NCI-H2196 (cell line): ENCODE measurements at regions not wholly inside any gene's neighbourhood (a gene's known extent, or its start where the extent isn't known, plus 50 kb on each side); places are given as distances from the start of the nearest gene placed in this dataset.

Source experiments
- DNase-seq: peaks from one replicate; lab custom pipeline; 2025; ENCODE audit not compliant: unreplicated experiment; lab: John Stamatoyannopoulos, UW

DNA sequence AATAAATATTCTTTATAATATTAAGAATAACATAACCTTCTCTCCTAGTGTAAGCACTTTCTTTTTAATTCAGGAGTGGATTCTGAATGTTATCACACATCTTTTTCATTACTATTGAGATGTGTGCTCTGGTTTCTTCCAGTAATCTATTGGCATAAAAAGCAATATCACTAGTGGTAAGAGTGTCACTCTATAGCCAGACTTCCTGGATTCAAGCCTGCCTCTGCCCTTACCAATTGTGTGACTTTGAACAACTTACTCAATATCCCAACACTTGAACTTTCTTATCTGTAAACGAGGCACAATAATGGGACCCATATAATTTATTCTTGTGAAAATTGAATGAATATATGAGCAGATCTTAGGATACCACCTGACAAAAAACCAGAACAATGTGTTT, 71.0 kb downstream of the SEM1 start:
- DNase-seq: no peak

DNA sequence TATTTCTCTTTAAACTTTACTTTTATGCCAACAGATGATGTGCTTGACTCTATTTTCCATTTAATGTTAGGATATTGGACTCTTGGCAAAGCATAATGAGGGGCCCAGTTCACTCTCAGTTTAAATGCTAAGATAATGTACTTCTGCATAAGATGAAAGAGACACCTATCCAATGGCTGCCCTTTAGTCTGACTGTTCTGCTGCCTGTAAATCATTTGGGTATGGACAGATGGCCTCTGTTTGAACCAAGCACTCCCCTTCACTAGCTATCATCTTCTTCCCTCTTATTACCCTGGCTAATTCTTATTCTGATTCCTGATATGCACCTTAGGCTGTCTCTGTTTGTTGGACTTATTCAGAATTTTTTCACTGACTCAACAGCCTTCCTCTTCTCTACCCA, 72.1 kb downstream of the SEM1 start:
- DNase-seq: no peak

DNA sequence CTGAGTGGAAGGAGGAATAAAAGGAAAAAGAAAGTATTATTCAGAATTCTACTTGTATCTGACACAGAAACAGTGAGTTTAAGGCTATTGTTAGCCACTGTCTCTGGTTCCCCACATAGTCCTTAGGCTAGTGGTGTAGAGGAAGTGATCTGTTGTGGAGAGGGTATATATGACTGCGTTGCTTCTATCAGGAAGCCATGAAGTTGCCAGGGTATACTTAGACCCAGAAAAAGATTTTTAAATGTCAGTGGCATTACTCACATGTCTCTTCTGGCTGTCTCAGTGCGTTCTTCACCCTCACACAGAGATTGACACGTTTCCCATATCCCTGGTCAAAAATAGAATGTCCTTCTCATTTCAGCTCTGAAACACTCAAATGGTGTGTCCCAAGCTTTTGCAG, 72.7 kb downstream of the SEM1 start:
- DNase-seq: no peak

DNA sequence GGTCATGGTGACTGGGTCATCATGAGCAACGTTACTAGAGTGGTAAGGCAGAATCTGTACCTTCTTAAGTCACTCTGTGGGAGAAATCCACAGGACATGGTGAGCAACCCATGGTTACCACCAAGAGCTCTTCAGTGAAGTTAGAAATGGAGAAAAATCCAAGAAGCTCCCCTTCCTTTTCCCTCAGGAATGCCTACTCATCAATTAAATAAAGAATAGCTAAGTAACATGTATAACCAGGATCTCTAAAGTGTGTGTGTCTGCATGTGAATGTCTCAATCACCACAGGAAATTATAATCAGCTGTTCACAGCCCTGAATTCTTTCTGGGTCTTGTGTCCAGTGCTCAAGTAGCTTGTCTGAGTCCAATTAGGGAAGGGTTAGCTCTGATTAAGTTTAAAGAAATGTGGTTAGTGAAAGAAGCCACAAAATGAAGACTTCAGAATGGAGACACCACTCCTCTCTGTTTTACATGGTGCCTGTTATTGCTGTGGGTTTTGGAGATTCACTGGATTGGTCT, 73.2 kb downstream of the SEM1 start:
- DNase-seq: no peak

DNA sequence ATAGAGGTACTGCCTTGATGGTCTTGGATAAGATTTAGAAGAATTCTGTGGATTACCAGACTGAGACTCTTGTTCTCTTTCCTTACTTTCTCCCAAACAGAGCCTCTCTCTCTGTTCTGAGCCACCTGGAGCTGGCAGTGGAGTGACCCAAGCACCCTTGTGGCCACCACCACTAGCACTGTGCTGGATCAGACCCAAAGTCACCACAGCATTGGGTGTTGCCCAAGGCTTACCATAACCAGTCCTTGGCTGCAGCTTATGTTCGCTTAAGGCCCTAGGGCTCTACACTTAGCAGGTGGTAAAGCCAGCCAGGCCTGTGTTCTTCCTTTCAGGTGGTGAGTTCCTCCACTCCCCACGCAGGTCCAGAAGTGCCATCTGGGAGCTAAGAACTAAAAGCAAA, 79.8 kb downstream of the SEM1 start:
- no peak for DNase-seq

DNA sequence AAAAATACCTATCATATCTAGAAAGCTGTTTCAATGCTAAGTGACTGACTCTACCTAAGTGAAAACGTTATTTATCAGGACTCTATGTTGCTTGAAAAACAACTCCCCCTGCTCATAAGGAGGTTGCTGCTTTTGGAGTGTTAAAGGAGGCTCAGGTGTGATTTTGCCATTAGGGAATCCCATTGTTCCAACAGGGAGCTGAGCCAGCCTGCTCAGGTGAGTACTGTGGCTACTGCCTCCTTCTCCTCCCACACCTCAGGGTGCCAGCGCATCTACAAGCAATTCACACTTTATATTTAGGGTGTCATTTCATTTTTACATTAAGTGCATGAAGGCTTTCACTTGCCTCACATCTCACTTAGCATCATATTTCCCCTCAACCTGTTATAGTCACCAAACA, 84.7 kb downstream of the SEM1 start:
- DNase-seq: no peak

DNA sequence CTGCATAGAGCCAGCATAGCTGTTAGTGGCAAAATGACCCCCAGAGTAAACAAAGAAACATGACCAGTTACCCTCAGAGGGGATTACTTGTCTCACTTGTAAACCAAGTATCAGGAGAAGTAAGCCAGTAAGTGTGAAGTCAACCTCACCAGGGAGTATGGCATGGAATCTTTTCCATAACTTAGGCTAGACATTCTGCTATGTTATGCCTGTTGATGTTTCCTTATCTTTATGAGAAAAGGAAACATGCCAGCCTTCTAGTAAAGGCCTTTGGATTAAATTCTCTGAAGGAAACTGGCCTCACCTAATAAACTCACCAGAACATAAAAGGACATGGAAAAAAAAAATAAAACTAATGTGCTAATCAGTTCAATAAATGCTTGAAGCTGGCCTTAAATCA, 87.7 kb downstream of the SEM1 start:
- no peak for DNase-seq

DNA sequence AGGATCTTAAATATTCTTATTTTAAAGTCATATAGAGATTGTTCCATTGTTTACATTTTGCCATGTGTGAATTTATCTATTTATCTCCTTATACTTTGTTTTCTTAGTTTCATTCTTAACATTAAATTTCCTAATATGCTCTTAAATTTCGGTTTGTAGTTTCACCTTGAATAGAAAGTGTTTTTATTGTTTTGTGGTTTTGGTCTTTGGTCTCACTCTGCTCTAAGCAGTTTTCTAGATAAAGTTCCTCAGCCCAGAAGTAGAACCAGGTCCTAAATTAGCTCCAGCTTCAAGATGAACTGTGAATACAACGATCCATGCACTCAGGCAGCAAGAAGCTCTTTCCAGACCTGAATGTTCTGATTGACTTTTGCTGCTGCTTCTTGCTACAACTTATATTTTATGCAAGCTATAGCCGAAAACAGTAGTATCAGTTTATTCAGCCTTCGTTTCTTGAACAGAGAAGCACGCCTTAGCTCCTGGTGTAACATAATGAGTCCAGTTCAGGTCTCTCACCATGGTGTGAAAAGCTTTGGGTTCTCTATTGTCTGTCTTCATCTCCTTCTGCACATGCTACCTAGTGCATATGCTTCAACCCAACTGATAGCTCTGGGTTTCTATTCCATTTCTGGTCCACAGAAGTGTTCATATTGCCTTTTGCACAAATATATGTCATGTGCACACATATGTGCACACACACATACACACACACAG, 95.3 kb downstream of the SEM1 start:
- no peak for DNase-seq

DNA sequence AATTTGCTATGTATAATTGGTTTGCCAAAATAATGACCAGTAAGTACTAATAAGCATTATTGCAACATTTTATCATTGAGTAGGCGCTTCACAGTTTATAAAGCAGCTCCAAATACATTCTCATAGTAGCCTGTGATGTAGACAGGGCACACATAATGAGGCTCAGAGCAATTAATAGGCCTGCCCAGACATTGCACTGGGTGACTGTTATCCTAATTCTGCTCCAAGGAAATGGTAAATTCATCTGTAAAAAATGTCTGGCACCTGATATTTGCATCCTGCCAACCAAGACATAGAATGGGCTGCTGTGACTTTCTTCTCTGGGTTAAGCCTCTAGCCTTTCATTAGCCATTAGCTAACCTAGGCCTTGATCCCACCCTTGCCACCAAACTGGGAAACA, 97.6 kb downstream of the SEM1 start:
- no peak for DNase-seq

DNA sequence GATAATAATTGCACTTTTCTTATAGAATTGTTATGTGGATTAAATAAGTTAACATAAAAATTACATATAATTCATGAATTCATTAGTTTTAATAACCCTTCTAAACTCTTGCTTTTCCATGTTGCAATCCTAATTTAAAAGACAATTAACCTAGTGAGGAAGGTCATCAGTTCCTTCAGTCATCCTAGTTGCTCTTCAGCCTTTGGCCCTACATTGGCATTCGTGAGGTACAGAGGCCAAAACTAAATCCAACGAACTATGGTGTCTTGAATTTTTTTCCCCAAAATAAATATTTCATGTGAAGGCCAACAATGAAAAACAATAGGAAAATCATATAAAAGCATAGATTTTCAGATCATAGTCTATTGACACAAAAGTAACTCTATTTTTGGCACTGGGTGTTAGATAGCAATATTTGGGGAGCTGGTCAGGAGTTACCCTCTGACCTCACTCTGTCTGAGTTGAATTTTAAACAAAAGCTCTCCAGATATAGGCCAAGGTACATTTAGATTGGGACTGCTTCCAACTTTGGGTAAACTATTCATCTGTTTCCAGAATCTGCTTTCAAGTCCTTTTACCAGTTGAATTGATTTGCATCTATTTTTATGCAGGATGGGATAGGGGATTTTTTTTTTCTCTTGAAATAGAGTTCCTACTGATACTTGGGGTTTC, 104.5 kb downstream of the SEM1 start:
- DNase-seq: no peak

DNA sequence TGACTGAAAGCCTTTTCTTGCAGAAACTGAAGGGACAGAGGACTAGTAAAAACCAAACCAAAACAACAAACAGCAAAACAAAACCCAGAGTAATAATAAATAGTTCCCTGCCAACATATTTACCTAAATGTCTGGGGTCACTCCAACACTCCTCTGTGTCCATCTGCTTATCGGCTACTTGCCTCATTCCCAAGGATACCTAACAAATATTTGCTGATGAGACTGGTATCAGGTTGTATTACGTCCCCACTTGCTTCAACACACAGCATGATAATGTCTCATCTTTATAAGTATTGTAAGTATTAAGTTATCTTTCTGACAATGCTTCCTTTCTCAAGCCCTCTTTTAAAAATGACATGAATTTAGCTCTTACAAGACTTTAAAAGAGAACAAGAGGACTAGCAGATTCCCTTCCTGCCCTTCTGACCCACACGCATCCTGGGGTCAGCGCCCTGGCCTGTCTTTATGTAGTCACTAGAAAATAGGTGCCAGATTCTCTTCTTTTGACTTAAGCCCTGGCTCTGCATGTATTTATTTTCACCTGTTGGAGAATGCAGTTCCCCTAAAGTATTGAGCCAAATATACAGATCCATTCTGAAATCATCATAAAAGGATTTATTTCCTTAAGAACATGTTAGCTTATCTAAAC, 110.2 kb downstream of the SEM1 start:
- no peak for DNase-seq

DNA sequence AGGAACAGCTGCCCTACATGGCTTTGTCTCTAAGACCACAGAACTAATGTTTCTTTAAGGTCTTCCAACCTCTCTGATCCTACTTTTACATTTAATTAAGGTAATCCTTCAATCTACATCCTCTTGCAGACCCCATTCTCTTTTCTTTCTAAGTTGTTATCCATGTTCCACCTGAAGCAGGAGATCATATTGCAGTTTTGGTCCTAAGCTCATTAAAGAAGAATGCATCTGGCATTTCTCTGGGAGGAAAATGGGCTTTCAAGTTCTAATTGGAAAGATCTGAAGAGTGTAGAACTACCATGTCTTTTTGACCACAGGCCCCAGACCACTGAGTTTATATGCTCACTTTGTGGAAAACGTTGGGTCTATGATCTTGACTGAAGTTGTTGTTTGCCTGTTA, 111.2 kb downstream of the SEM1 start:
- no peak for DNase-seq

DNA sequence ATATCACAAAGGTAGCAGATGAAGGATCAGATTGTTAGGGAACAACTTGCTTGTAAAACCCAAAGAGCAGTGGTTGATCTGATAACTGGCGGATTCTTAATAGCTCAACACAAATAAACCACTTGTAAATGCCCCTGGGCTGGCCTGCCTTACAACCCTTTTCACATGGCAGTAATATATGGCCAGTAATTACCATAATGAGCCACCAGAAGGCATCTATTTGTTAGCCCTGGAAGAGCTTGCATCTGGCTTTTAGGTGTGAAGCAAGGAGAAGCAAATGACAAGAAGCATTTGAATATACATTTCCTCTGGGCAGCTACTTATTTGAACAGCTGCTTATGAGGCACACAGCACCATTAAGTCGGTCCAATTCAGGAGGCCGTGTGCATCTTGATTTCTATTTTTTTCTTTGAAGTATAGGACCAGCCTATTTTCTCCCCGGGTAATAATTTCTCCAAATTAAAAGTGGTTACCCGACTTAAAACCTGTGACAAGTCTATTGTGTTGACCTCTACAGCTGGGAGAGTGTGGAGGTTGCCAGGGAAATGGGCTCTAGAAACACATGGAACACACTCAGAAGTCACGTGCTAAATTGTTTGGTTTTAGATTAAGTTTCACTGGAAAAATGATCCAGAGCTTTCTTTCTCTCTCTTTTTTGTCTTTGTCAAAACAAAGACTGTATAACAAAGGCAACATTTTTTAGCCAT, 113.4 kb downstream of the SEM1 start:
- DNase-seq: peak; percentile 92

DNA sequence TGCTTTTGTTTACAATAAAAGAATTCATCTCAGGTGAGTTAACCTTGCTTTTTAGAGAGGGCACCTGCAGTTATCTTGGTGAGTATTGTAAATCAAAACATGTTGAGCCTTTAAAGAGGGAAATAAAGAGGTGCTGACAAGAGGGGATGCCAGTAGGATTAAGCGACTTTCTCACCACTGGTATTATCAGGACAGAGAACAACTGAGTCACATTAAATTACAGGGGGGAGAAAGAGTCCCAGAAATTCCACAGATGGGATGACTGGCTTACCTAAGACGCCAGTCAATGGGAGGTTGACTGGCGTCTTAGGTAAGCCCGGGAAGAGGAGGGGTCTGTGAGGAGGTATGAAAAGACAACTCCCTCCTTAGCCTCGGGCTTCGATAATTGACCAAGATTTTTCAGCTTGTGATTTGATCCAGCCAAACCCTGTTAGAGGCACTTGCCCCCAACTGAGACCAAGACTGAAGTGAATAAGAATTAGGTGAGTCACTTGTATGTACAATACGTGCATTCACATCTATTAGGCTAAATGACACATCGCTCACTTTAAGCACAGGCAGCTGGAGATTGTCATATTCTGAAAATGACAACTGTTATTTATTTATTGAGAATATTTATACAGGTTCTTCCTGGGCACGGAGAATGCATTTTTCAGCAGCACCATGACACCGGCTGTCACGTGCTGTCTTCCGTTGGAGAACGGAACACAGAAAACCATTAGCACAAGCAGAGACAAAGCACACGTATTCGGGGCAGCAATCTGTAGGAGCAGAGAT, 117.6 kb downstream of the SEM1 start:
- DNase-seq: no peak

DNA sequence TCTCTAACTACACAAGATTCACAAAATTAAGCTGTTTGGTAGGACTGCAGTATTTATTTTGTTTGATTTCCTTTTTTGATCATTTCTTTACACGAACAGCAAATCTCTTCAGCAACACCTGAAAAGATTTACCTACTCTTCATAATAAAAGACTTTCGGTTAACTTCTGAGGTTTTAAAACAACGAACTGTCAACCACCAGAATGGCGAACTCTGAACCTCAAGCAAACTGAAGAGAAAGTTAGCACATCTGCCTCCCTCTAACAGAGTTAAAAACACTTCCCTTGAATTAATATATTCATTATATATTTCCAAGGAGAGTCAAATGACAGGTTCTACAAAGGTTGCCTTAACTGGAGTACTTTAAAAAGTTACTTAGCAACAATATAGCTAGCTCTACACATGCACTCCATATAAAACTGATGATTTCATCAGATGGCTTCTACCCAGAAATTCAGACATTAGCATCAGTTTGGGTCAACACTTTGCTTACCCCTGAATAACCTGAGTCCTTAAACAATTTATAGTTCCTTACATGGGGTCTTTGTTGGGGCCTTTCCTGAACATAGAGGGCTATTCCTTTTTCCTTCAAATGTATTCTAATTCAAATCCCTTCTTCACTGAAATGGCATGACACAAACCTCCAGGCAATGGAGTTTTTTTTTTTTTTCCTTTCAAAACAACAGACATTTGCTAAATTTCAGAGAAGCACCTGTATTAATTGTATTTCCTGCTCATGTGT, 118.3 kb downstream of the SEM1 start:
- DNase-seq: no peak

DNA sequence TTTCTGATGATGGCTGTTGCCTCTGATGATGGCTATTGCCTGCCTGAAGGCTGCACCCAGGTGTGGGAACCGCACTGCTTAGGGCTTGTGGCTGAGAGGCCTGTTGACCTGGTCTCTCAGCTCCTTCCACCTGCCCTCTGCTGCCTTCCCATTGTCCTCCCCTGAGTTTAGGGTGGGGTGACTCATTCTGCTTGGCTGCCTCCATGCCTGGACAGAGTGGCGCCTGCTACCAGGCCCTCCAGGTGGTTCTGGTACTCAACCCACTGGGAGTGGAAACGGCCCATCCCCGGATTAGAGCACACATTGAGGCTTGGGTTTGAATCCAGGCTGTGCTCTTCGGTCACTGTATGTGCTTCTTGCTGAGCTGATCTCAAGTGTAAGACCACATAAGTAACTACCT, 120.6 kb downstream of the SEM1 start:
- no peak for DNase-seq

DNA sequence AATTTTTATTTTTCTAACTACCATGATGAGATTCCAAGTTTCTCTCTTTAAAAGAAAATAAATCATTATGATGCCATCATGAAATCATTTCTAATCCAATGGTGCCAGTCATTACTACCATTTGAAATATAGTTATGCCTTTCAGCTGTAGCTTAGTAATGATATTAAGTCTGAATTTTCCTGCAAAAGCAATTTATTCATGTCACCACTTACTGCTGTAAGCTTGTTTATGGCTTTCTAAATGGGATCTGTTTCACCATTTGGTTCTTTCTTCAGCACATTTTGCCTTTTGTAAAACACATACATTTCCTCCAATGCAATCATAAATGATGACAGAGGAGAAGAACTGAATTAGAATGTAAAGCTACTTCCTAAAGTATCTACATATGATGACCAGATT, 130.5 kb downstream of the SEM1 start:
- no peak for DNase-seq

DNA sequence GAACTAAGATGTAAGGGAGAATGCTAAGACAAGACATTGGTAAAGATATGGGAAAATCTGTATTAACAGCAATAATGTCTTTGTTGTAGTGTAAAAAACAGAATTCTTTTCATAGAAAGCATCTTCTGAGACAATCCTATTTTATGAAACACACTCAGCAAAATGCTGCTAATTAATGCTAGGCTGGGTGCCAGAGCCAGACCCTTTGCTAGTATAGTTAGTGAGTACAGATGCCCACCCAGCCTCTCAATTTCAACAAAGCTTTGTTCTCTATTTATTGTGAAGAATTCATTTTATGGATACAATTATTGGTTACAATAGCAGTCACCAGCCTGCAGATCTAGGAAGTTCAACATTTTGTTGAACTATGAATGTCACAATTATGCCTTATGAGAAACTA, 131.0 kb downstream of the SEM1 start:
- DNase-seq: no peak

DNA sequence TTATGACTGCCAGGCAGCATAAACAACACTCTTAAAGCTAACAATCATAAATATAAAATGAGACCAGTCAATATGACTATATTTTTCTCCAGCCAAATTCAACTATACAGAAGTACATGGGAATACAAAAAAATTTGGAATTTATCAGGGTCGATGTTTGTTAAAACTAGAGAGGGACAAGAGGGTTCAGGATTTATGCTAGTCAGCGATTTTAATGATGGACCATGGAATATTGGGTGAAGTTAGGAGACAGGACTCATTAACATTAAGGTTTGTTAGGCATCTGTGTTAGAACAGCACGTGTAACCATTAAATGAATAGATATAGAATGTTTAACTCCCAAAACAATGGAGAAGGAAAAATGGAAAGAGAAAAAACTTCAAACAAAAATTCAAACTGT, 146.2 kb downstream of the SEM1 start:
- DNase-seq: no peak

DNA sequence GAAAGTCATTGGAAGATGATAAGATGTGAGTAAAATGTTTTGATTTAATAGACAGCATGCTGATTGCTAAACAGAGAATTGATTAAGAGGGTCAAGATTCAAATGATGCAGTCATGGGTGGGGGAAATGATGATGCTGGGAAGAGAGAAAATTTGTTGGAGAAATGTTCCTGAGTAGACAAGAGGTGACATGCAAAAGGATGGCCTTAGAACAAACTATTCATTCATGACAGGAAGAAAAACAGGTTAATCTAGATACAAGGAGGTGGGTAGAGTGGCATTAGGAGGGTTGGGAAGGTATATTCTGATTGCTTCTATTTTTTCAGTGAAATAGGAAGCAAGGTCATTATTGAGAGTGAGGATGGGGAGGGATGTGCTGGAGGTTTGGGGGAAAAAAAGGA, 146.7 kb downstream of the SEM1 start:
- no peak for DNase-seq
